ENCODE measurements at regions not wholly inside any gene's neighbourhood (a gene's known extent, or its start where the extent isn't known, plus 50 kb on each side); places are given as distances from the start of the nearest gene placed in this dataset.

GRCh38 chr6:163830641-163831040 is 416.1 kb downstream of the QKI start:
- TF ChIP-seq CTCF (conservative IDR thresholded peaks at IDR 0.05; ENCODE audit: low read length) (no peak), EZH2phosphoT487 (IDR thresholded peaks at IDR 0.05; ENCODE audit: borderline replicate concordance) (no peak)
